HG02973 (cell line): ENCODE measurements at regions not wholly inside any gene's neighbourhood (a gene's known extent, or its start where the extent isn't known, plus 50 kb on each side); places are given as distances from the start of the nearest gene placed in this dataset.
"Not testable (repeated sequence)": the region's sequence is repeated elsewhere in the genome, so short reads cannot be mapped to it uniquely, and the experiment has no call there.

Experiments
- ATAC-seq: cut with Tn5 transposase; IDR thresholded peaks from one replicate; pipeline ENCODE4 v1.9.1; 2021; ENCODE audit warnings: moderate library complexity; ENCODE audit not compliant: unreplicated experiment

DNA sequence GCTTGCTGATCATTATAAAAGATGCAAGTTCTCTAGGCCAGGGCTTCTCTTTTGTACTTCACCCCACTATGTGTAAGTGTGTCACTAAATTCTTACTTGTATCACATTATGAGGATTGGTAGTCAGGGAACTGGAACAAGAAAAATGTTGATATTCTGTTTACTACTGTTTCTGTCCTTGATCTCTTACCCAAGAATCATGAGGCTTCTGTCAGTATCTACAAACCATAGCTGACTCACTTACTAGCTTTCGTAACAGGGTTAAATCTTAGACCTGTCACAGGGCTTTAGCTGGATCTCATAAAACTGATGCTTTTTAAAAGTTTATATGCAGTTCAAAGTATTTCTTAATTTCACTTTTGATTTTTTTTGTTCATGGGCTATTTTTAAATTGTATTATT, 681.2 kb downstream of the PLPP3 start:
- ATAC-seq = no peak

DNA sequence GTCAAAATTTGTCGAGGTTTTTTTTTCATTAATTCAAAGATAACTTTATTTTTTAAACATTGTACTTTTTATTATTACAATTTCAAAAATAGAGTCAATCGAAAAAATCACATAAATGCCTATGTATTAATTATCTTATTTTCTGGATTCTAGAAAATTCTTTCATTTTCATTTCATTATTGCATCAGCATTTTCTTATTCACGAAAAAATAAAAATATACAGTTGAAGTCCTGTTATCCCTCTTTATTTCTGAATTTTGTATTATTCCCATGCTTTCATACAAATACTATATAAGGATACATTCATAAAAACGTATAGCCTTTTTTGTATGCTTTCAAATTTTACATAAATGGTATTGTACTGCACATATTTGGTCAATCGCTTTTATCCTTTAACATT, 681.0 kb upstream of the USP24 start:
- ATAC-seq = no peak

DNA sequence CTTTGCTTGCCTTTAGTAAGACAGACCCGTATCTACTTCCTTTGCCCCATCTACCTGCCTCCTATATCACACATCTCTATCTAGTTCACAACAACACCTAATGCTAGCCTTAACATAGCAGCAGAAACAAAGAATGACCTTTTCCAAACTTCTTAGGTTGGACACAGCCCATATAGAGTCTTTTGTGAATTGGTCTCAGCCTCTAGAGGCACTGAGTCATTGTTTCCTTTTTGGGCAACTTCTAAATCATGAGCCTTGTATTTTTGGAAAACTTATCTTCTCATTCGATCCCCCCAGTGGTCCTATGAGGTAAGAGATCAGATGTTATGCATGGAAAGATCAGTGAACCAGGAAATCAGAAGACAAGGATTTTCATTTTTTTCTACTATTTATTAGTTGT, 679.4 kb upstream of the USP24 start:
- ATAC-seq = no peak

DNA sequence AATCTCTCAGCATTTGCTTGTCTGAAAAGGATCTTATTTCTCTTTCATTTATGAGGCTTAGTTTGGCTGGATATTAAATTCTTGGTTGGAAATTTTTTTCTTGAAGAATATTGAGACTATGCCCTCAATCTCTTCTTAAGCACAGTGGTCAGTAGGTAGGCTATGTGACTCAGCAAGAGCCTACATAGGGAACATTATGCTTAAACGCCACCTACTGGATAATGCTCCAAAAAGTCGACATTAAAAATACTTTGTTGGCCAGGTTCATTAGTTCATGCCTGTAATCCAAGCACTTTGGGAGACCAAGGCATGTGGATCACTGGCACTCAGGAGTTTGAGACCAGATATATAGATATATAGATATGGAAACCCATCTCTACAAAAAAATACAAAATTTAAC, 678.0 kb upstream of the USP24 start:
- ATAC-seq = no peak

DNA sequence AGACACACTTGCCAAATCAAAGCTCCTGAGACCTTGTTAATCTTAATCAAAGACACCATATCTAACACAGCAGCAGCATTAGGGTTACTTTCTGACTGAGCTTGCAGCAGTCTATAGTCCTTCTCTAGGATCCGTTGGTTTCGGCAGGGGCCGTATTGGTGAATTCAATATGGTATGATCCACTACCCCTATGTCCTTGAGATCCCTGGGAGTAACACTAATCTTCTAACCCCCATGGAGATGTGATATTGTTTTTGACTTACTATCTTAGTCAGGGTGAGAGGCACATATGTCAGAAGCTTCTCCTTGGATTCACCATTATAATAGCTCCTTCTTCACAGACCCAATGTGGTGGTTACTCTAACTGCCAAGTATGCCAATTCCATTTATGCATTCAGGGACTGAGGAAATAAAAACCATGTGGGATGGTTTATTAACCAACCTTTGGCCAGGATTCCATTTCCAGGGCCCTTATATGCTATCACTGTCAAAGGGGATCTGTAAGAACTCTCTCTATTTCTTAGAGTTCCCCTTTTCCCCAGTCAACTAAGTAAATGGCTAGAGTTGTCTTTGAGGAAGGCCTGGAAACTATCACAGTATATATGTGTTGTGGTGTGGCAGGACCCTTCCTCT, 673.6 kb upstream of the USP24 start:
- ATAC-seq = no peak

DNA sequence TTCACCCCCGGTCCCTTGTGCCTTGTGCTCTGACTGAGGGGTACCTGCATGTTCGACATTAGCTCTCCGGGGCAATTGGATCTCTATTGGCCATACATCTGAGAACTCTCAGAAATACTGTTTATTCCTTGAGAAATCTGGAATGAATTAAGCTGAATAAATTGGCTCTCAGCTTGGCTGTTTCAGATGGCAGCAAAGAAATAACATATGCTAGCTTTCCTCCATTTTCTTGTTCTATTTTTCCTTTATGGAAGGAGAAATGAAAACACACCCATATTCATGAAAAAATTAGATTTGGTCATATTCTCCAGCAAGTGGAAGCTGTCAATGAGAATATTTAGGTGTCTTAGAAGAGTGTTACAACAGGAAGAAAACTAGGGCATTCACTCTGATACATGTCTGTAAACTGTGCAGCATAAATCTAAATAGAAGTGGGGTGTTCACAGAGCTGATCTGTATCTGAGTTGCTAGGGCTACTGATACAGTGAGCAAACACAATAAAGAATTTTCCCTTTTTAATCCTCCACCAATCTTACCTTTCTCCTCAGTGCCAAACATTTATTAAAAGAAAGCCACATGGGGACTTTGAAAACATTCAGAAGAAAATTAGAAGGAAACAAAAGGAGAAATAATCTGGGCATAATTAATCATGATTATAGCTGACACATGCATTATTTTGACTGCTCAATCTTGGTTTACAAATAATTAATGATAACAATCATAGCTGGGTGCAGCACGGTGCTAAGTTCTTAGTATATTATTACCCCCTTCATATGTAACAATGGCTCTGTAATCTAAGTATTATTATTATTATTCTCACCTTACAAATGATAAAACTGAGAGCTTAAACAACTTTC, 671.9 kb upstream of the USP24 start:
- ATAC-seq = no peak

DNA sequence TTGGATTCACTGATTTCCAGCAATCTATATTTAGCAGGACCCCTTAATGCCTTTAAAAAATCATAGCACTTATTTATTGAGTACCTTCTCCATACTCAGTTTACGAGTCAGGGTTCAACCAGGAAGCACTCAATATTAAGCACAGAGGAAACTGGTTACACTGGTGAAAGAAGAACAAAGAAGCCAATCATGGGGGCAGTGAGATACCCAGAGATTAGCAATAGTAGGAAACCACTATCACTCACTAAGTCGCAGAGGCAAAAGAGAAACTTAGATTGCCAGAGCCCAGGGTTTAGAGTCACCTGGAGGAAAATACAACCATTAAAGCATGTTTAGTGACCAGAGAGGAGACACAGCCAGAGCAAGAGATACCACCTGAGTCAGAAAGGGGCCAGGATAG, 670.5 kb upstream of the USP24 start:
- ATAC-seq = no peak

DNA sequence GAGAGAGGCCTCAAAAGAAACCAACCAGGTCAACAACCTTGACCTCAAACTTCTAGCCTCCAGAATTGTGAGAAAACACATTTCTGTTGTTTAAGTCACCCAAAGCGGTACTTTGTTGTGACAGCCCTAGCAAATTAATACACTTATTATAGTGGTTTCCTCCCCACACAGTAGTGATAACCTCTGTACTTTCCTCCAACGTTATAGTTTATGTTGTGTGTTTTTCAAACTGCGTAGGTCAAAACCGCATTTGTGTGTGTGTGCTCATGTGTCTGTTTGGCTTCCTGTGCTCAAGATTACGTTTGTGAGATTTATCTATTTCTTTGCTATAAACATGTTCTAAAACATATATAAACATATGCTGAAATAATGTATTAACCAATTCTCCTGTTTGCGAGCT, 667.8 kb upstream of the USP24 start:
- no peak for ATAC-seq

DNA sequence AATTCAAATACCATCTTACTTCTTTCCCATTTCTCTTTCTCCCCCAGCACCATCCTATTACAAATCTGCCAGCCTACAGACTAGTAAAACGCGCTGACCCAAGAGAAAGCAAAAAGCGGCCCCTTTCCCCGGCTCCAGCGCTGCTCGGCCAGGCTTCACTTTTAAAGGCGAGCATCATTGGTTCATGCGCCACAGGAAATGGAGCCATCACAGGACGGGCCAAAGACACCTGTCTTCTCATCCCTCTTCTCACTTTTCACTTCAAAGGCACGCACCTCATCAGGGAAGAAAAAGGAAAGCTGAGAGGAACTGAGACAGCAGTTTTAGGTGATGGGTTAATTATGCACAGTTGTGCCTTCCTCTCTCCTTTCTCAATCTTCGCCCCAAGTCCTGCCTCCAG, 664.2 kb upstream of the USP24 start:
- ATAC-seq = no peak

DNA sequence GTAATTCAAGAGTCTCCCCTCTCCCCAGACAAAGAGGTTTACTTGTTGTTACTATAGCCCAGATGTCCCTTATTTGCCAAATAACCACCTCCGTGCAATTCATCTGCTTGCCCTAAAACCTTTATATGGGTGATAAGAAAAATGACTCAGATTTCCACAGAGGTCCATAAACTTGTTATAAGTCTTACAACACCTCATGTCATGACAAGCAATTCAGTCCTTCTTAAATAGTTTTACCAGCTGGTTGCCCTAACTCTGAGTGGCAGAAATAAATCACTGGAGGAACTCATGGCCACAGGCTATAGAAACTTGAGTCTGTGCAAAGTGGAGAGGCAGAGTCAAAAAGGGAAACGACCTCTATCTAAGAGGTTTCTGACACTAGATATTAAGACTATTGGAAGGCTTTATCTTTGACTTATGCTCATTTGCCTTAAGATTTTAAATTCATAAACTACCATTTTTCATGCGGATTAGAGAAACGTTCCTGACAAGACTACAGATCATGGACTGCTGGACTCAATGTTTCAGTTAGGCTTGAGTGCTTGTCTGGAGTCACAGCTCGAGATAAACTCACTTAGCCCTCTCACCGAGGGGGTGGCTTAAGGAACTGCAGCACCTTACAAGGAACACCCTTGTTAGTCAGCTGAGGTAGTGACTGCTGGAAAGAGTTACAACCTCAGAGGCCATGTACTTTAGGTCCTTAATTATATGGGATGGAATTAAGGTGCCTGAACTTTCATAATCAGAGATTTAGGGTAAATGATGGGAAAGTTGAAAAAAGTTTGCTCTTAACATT, 662.5 kb upstream of the USP24 start:
- no peak for ATAC-seq

DNA sequence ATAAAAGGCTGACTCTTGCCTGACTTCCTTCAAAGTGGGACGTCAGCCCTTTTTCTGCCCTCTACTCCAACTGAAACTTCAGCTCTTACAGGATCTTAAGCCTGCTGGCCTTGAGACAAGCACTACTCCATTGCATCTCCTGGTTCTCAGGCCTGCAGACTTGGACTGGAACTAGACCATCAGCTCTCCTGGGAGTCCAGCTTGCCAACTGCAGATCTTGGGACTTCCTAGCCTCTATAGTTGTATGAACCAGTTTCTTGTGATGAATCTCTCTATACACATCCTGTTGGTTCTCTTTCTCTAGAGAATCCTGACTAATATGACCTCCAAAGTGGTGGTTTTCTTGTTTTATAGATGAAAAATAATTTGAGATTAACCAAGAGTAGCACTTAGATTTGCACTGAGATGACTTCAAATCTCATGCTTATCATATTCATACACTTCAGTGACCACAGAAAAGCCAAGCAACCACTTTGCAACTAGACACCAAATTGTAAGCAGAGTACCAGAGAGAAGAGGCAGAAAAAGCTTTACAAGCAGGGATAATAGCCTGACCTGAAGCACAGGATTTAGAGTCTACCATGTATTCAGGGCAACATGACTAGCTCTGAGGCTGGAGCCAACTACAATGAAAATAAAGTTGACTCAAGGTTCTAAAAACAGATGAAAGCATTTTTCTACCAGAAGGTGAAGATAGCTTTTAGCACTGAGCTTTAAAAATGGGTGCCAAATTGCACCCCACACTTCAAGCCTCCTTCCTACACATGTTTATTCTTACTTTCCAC, 661.3 kb upstream of the USP24 start:
- no peak for ATAC-seq

DNA sequence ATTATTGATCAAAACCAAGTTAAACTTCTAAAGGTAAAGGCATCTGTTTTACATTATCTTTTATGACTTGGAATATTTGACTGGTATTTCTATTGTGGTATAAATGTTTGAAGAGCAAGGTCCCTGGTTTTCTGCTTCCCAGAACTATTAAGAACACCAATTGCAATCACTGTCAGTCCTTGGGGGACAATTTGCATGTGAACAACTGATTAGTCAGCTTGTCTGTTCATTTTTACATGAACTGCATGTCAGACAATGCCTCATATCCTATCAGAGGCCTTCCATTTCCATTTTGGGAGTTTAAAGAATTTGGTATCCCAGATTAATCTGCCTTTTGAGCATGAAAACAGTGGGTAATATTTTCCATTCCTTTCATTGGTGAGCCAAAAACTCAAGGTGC, 654.9 kb upstream of the USP24 start:
- no peak for ATAC-seq

DNA sequence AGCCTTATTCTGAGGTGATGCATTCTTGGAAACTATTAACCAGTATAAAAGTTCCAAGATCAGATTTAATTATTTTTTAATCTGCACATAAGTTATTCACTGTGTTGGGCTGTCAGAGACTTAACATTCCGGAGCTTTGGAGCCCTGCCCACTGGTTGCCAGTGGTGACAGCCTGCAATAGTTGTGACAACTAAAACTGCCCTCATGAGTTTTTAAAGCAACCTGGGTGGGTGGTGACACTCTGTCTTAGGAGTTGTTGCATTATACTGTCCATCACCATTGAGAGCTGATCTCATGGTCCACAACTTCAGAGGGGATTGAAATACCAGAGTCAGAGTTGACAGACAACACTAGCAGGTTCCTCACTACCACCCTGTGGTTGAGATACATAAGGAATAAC, 653.9 kb upstream of the USP24 start:
- no peak for ATAC-seq

DNA sequence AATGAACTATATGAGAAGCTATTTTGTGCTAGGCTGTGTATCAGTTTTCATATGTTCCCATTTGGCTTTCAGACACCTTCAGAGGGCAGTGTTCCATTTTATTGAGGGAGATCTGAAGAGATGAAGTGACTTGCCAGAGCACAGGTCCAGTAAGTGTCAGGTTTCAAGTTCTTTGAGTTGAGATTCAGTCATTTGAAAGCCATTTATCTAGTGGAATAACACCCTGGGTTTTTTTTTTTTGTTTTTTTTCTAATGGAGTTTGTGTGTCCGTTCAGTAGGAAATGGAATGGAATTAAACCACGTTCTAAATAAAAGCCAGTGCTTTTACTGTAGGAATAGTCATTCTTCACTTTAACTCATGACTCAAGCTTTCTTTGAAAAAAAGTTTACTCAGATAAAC, 652.9 kb upstream of the USP24 start:
- no peak for ATAC-seq

DNA sequence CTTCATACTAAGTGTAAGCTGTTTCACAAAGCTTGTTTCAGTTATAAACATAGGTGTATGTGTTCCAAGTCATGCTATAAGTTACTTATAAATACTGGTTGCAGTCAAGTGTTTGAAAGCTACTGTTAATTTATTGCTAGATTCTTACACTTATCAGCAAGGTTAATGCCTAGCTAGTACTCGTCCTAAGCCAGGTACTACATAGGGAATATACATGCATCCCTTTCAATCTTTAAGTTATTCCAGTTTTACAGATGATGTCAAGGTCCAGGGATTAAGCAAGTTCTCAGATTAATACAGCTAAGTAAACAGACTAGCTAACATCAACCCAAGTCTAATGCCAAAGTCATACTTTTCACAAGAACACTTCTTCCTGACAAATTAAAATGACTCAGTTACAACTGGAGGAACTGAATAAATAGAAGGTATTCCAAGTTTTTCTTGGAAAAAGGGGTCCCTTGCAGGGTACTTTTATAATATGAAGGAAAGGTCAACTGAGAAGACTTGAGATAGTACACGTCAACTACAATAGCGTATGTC, 652.2 kb upstream of the USP24 start:
- no peak for ATAC-seq

DNA sequence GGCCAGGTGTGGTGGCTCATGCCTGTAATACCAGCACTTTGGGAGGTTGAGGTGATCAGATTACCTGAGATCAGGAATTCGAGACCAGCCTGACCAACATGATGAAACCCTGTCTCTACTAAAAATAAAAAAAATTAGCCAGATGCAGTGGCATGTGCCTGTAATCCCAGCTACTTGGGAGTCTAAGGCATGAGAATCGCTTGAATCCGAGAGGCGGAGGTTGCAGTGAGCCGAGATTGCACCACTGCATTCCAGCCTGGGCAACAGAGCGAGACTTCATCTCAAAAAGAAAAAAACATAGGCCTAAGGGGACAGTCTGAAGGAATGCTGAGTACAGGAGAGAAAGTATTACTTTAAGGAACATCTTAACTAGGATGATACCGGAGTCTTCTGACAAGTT, 650.6 kb upstream of the USP24 start:
- ATAC-seq = not testable (repeated sequence)

DNA sequence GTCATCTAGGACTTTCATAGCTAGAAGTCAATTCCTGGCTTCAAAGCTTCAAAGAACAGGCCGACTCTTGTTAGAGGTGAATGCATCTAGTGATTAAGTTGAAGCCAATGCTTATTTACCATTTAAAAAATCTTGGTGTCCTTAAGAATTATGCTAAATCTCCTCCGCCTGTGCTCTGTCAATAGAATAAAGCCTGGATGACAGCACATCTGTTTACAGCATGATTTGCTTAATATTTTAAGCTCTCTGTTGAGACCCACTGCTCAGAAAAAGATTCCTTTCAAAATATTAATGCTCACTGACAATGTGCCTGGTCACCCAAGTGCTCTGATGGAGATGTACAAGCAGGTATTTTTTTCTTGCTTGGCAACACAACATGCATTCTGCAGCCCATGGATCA, 649.1 kb upstream of the USP24 start:
- no peak for ATAC-seq

DNA sequence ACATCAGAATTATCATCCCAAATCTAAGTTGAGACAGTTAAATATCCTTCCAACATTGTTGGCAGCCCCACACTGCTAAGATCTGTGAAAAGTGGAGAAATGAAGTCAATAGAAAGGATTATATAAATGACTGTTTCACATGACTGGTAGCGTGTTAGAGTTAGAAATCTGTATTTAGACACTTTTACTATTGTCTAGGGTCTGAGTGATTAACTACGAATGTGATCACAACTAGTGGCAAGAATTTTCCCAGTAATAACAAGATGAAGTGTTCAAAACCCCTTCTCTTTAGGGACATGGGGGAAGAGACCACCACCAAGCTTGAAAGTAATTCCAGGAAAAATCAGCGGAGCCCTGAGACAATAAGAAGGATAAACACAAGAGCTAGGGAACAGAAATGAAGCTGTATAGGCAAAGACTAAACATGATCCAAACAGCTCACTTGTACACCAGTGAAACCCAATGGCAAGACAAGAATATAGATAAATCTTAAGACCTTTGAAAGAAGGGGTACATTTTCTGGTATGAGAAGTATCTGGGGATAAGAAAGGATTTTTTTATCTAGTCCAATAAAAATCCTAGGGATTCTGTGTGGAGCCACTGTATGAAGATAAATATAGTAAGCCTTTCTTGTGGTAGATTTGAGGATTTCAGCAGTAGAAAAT, 646.6 kb upstream of the USP24 start:
- ATAC-seq = no peak

DNA sequence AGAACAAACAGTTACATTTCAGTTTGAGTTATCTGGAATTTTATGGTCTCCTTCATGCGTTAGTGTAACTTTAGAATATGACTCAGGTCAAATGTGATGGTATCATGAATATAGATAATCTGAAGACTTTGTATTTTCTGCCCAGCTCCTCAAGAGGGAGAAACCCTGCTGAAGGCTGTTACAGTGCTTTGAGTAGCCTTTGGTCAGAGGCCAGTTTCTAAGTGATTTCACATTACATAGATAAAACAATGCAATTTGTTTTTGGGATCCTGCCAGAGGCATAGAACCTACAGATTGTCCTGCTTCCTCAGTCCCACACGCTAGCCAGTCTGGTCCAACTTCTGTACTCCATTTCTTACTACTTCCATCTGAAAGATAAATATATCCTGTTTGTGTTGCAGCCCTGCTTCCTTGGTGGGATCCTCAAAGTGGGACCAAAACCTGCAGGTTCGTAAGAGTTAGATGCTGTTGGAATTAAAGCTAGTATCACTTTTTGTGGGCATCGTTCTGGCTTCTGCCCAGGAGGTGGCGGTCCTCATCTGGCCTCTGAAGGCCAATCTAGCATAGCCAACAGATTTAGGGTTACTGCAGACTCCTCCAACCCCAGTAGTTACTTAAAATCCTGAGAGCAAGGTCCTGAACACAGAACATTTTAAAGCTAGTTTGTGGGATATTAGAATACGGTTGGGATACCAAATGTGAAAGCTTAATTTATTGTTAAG, 645.8 kb upstream of the USP24 start:
- ATAC-seq = no peak

DNA sequence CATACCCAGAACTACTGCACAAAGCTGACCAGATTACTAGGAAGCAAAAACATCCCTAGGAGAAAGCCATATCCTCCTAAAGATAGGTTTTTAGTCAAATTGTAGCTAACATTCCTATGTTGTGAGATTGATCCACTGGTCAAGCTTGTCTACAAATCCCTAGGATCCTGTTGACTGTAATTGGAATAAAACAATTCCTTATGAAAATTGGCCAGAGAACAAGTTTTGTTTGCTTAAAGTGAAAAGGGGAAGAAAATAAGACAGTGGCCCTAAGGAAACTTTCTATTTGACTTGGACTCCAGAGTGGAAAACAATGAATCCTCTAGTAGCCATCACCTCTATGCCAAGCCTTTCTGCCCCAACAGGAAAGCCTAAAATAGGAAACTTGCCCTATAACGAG, 645.2 kb upstream of the USP24 start:
- no peak for ATAC-seq
